ENCODE measurements at regions not wholly inside any gene's neighbourhood (a gene's known extent, or its start where the extent isn't known, plus 50 kb on each side); places are given as distances from the start of the nearest gene placed in this dataset.

DNA sequence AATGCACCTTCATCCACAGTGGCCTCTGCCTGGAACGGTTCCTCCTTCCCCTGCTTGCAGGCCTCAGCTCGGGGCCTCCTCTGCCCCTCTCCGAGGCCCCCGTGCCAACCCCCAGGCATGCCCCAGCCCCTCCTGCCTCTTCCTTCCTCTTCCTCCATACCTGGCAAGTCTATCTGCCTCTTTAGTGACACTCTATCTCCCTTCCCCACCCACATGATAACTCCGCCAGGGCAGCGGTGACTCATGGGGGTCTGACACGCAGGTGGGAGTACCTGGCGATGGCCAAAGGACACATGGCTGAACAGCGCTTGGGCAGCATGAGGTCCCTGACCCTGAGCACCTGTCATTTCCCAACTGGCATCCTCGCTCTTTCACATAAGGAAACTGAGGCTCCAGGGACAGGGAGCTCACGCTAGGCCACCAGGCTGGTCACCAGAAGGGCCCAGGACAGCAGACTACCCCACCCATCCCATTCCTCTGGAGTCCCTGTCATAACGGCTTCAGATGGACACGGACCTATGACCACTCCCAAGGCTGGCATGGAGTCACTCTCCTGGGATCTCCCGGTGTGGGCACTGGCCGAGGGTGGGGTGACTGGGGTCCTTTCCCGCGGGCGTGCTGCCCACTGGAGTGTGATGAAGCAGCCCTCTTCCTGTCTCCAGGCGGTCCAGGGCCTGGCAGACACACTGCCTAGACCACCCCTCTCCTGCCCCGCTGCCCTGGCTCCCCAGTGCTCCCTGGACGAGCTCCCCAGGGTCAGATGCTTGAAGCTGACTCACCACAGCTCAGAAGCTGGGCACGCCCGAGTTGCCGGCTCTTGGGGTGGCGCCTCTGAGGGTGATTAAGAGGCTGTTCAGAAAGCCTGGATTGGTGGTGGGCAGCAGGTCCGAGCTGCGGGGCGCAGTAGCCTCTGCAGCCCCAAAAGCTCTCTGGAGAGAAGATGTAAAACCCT, 100.6 kb downstream of the ENGASE start:
- no peak overlapping the region for H3K4me3 ChIP-seq (ENCODE audit: low read depth, poor library complexity, severe bottlenecking)
- no peak for DNase-seq (ENCODE audit: low spot score in 2 of 2)
- WGBS, 2 donors = 69% methylated on average over 16 to 28 of the region's 28 CpGs
- intact Hi-C loops (cut with DNase I; ENCODE audit: low total_unique reads) = no loop called here
- TF ChIP-seq, protein P1, sequence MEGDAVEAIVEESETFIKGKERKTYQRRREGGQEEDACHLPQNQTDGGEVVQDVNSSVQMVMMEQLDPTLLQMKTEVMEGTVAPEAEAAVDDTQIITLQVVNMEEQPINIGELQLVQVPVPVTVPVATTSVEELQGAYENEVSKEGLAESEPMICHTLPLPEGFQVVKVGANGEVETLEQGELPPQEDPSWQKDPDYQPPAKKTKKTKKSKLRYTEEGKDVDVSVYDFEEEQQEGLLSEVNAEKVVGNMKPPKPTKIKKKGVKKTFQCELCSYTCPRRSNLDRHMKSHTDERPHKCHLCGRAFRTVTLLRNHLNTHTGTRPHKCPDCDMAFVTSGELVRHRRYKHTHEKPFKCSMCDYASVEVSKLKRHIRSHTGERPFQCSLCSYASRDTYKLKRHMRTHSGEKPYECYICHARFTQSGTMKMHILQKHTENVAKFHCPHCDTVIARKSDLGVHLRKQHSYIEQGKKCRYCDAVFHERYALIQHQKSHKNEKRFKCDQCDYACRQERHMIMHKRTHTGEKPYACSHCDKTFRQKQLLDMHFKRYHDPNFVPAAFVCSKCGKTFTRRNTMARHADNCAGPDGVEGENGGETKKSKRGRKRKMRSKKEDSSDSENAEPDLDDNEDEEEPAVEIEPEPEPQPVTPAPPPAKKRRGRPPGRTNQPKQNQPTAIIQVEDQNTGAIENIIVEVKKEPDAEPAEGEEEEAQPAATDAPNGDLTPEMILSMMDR (IDR thresholded peaks at IDR 0.05) = no peak
- TF ChIP-seq POLR2A (IDR thresholded peaks at IDR 0.05) = no peak

DNA sequence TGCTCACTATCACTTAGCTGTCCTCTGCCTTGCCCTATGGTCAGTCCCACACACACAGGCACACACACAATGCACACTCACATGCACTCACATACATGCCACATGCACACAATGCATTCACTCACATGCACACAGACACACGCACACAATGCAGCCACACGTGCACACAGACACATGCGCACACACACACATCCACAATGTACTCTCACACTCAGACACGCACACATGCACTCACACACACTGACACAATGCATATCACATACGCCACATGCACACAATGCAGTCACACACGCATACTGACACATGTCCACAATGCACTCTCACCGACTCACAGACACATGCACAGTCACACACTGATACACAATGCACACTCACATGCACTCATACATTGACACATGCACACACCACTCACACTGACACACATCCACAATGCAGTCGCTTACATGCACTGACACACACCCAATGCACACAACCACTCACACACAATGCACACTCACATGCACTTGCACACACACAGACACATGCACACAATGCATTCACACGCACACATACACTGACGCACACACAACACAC, 99.7 kb downstream of the ENGASE start:
- H3K4me3 ChIP-seq (ENCODE audit: low read depth, poor library complexity, severe bottlenecking) = no peak overlapping the region
- intact Hi-C loops (cut with DNase I; ENCODE audit: low total_unique reads) = no loop called here
- WGBS, 2 donors = 94 to 95% methylated on average over 9 of the region's 10 CpGs
- no peak for DNase-seq (ENCODE audit: low spot score in 2 of 2)
- TF ChIP-seq, protein P1 (IDR thresholded peaks at IDR 0.05) = peak in 1 of 3 donors; percentile 22
- no peak for TF ChIP-seq POLR2A (IDR thresholded peaks at IDR 0.05)

DNA sequence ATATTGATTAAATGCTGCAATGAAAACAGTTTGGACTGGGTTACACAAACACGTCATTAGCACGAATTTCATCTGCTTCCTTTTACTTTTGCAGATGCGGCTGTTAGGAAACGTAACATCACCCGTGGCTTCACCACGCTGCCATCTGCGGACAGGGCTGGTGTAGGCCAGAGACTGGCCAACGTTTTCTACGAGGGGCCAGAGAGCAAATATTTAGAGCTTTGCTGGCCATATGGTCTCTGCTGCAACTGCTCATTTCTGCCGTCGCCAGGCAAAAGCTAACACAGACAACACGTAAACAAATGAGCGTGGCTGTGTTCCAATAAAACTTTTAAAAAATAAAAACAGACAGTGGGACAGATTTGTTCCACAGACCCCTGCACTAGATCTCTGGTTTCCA, 96.6 kb downstream of the ENGASE start:
- intact Hi-C loops (cut with DNase I; ENCODE audit: low total_unique reads) = no loop called here
- WGBS, 2 donors = 51 to 56% methylated on average over 13 of the region's 13 CpGs
- TF ChIP-seq, protein P1 (IDR thresholded peaks at IDR 0.05) = no peak
- TF ChIP-seq POLR2A (IDR thresholded peaks at IDR 0.05) = no peak
- no peak overlapping the region for H3K4me3 ChIP-seq (ENCODE audit: low read depth, poor library complexity, severe bottlenecking)
- no peak for DNase-seq (ENCODE audit: low spot score in 2 of 2)

DNA sequence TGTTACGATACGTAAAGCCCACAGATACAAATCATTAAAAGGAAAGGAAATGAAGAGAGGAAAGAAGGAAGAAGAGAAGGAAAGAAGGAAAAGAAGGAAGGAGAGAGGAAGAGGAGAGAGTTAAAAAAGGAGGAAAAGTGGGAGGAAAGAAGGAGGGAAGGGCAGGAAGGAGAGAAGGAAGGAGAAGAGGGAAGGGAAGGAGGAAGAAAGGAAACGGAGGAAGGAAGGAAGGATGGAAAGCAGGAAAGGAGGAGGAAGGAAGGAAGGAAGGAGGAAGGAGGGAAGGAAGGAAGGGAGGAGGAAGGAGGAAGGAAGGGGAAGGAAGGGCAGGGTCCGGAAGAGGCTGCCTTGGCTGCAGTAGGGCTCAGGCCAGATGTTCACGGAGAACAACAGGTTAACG, 95.2 kb downstream of the ENGASE start:
- no peak for DNase-seq (ENCODE audit: low spot score in 2 of 2)
- H3K4me3 ChIP-seq (ENCODE audit: low read depth, poor library complexity, severe bottlenecking) = no peak overlapping the region
- no peak for TF ChIP-seq POLR2A (IDR thresholded peaks at IDR 0.05)
- TF ChIP-seq, protein P1 (IDR thresholded peaks at IDR 0.05) = no peak
- 73 to 79% methylated on average over 6 of the region's 6 CpGs for WGBS, 2 donors
- intact Hi-C loops (cut with DNase I; ENCODE audit: low total_unique reads) = no loop called here

DNA sequence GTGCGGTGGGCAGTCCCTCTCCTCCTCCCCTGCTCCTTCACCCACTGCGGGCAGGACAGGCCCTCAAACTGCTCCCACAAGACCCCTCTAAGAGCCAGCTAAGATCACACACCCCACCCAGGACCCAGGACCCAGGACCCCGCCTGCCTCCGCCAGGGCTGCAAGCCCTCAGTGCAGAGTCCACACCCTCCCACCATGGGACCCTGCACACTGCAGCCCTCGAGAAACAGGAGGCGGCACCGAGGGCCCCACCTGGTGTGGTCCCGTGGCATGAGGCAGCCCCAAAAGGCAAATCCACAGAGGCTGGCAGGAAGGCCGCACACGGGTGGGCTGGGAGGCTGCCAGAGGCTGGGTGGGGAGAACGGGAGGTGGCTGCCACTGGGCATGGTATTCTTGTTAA, 94.7 kb downstream of the ENGASE start:
- DNase-seq (ENCODE audit: low spot score in 2 of 2) = no peak
- H3K4me3 ChIP-seq (ENCODE audit: low read depth, poor library complexity, severe bottlenecking) = no peak overlapping the region
- WGBS, 2 donors = 57 to 65% methylated on average over 7 to 11 of the region's 11 CpGs
- TF ChIP-seq, protein P1 (IDR thresholded peaks at IDR 0.05) = no peak
- no peak for TF ChIP-seq POLR2A (IDR thresholded peaks at IDR 0.05)
- intact Hi-C loops (cut with DNase I; ENCODE audit: low total_unique reads) = no loop called here
